ENCODE measurements at regions not wholly inside any gene's neighbourhood (a gene's known extent, or its start where the extent isn't known, plus 50 kb on each side); places are given as distances from the start of the nearest gene placed in this dataset.
A peak's percentile ranks its signal among the peaks of the same experiment; 100 is the strongest.

DNA sequence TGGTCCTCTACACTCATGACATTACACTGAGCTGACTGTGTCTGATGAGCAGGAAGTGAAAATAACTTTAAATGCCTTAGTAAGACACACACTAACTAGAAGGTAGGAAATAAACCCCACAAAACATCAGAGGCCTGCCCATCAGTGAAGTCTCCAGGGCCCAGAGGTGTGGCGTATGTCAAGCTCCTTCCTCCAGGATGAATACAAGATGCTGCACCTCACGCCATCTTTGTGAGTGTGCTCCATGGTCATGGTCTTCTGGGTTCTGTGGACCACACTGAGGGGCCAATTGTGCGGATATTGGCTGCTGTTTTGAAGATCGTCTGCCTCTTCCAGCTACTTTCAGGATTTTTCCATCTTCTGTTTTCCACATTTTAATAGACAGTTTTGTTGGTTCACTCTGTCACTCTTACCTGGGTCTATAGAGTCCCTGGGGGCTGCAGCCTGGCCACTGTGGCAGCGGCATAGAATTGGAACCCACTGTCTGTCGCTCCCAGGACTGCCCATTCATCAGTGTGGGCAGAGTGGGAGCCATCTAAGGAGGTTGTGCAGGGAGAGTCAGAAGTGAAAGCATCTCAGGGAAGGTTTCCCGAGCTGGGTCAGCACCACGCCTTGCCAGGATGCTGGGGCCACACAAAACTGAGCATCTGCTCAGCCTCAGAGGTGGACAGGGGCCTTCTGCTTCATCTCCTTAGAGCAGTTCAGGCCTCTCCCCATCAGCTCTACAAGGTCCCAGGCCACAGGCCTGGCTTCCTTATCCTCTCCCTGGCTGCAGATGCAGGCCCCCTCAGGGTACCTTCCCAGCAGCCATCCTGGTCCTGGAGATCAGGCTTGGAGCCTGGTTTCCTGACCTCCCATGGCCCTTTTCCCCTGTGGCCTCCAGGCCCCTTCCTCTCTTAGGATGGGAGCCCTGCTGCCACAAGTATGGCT lies 57.5 kb upstream of the C14orf180 start:
- no peaks in the 10 kb centered on the region for H3K36me3 ChIP-seq (ENCODE audit: low read depth)
- no peak overlapping the region for H3K4me3 ChIP-seq
- H3K27ac ChIP-seq: no peak overlapping the region
- H2AFZ ChIP-seq: no peak overlapping the region
- H3K4me1 ChIP-seq (replicated peaks; ENCODE audit: insufficient read depth): no peaks in the 10 kb centered on the region
- DNase-seq: peak in 1 of 2 experiments; percentile 10
- CTCF ChIA-PET: no interaction called here
- H3K9me2 ChIP-seq (ENCODE audit: insufficient read depth): no peaks in the 10 kb centered on the region
- BruUV-seq (replicated peaks): no TSS peak
- POLR2A ChIA-PET (ENCODE audit: unreplicated experiment): no interaction called here
- TF ChIP-seq, protein P1, sequence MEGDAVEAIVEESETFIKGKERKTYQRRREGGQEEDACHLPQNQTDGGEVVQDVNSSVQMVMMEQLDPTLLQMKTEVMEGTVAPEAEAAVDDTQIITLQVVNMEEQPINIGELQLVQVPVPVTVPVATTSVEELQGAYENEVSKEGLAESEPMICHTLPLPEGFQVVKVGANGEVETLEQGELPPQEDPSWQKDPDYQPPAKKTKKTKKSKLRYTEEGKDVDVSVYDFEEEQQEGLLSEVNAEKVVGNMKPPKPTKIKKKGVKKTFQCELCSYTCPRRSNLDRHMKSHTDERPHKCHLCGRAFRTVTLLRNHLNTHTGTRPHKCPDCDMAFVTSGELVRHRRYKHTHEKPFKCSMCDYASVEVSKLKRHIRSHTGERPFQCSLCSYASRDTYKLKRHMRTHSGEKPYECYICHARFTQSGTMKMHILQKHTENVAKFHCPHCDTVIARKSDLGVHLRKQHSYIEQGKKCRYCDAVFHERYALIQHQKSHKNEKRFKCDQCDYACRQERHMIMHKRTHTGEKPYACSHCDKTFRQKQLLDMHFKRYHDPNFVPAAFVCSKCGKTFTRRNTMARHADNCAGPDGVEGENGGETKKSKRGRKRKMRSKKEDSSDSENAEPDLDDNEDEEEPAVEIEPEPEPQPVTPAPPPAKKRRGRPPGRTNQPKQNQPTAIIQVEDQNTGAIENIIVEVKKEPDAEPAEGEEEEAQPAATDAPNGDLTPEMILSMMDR (conservative IDR thresholded peaks at IDR 0.05): no peak
- no peak for TF ChIP-seq EZH2 (IDR thresholded peaks at IDR 0.05; ENCODE audit: low read depth)
- H3F3A ChIP-seq (ENCODE audit: insufficient read depth, low read depth): peaks cover 5% of the 10 kb centered on the region; the same call in 1 of the 2 replicates
- H4K20me1 ChIP-seq (ENCODE audit: insufficient read depth): no peaks in the 10 kb centered on the region
- H3K4me2 ChIP-seq: no peak overlapping the region
- H3K79me2 ChIP-seq (ENCODE audit: low read depth): no peaks in the 10 kb centered on the region
- peaks cover 74% of the 10 kb centered on the region for H3K27me3 ChIP-seq (ENCODE audit: insufficient read depth, low read depth)
- intact Hi-C loops (cut with micrococcal nuclease; ENCODE audit: unreplicated experiment): no loop called here
- H3K9me3 ChIP-seq (ENCODE audit: insufficient read depth, low read depth): no peaks in the 10 kb centered on the region; the same call in 1 of the 2 replicates

DNA sequence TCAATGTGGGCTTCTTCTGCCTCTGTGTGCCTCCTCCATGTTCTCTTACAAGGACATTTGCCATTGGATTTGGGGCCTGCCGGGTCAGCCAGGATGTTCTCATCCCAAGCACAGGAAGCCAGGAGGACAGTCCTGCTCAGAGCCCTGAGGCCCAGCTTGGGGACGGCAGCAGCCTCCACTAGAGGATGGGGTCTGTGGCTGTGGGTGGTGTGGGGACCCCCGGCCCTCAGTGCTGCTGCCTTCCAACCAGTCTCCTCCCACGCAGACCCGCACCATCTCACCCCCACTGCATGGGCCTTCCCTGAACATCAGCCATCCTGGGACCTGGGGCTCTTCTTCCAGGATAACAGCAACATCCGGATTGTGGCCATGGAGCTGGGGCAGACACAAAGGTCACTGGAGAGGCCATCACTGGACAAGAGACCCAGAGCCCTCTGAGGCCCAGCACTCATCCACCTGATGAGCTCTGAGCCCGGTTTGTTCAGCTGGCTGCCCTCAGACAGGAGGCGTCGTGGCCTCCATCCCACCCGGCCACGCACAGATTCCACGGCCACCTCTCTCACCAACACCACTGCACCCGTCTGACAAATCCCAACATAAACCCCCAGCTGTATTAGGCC lies 56.5 kb upstream of the C14orf180 start:
- POLR2A ChIA-PET (ENCODE audit: unreplicated experiment): no interaction called here
- intact Hi-C loops (cut with micrococcal nuclease; ENCODE audit: unreplicated experiment): no loop called here
- peak in 1 of 2 experiments; percentile 17 for DNase-seq
- Histone ChIP-seq H4K20me1 (ENCODE audit: insufficient read depth) (no peaks in the 10 kb centered on the region), H3K4me2 (no peak overlapping the region), H3K9me2 (ENCODE audit: insufficient read depth) (no peaks in the 10 kb centered on the region), H3K79me2 (ENCODE audit: low read depth) (no peaks in the 10 kb centered on the region), H3K27ac (no peak overlapping the region), H2AFZ (no peak overlapping the region), H3K4me1 (replicated peaks; ENCODE audit: insufficient read depth) (no peaks in the 10 kb centered on the region), H3K9me3 (ENCODE audit: insufficient read depth, low read depth) (no peaks in the 10 kb centered on the region; the same call in 1 of the 2 replicates), H3K4me3 (no peak overlapping the region), H3K27me3 (ENCODE audit: insufficient read depth, low read depth) (peaks cover 70% of the 10 kb centered on the region), H3K36me3 (ENCODE audit: low read depth) (no peaks in the 10 kb centered on the region), H3F3A (ENCODE audit: insufficient read depth, low read depth) (peaks cover 6% of the 10 kb centered on the region; the same call in 1 of the 2 replicates)
- CTCF ChIA-PET: no interaction called here
- BruUV-seq (replicated peaks): no TSS peak
- TF ChIP-seq EZH2 (IDR thresholded peaks at IDR 0.05; ENCODE audit: low read depth): no peak
- TF ChIP-seq, protein P1 (conservative IDR thresholded peaks at IDR 0.05): no peak

DNA sequence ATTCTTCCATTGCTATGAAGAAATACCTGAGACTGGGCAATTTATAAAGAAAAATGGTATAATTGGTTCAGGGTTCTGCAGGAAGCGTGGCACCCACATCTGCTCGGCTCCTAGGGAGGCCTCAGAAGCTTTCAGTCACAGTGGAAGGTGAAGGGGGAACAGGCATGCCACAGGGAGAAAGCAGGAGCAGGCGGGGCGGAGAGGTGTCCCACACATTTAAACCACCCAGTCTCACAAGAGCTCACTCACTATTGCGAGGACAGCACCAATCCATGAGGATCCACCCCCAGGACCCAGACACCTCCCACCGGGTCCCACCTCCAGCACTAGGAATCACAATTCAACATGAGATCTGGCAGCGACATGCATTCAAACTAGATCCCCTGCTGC lies 56.0 kb upstream of the C14orf180 start:
- no peak overlapping the region for H2AFZ ChIP-seq
- no peaks in the 10 kb centered on the region for H4K20me1 ChIP-seq (ENCODE audit: insufficient read depth)
- no peak overlapping the region for H3K4me2 ChIP-seq
- no peaks in the 10 kb centered on the region for H3K36me3 ChIP-seq (ENCODE audit: low read depth)
- intact Hi-C loops (cut with micrococcal nuclease; ENCODE audit: unreplicated experiment): no loop called here
- peaks cover 6% of the 10 kb centered on the region; the same call in 1 of the 2 replicates for H3F3A ChIP-seq (ENCODE audit: insufficient read depth, low read depth)
- no peak for DNase-seq
- no peak overlapping the region for H3K27ac ChIP-seq
- TF ChIP-seq, protein P1 (conservative IDR thresholded peaks at IDR 0.05): no peak
- no peak for TF ChIP-seq EZH2 (IDR thresholded peaks at IDR 0.05; ENCODE audit: low read depth)
- H3K27me3 ChIP-seq (ENCODE audit: insufficient read depth, low read depth): peaks cover 71% of the 10 kb centered on the region
- no peak overlapping the region for H3K4me3 ChIP-seq
- no peaks in the 10 kb centered on the region; the same call in 1 of the 2 replicates for H3K9me3 ChIP-seq (ENCODE audit: insufficient read depth, low read depth)
- no TSS peak for BruUV-seq (replicated peaks)
- H3K79me2 ChIP-seq (ENCODE audit: low read depth): no peaks in the 10 kb centered on the region
- CTCF ChIA-PET: no interaction called here
- H3K9me2 ChIP-seq (ENCODE audit: insufficient read depth): no peaks in the 10 kb centered on the region
- H3K4me1 ChIP-seq (replicated peaks; ENCODE audit: insufficient read depth): no peaks in the 10 kb centered on the region
- POLR2A ChIA-PET (ENCODE audit: unreplicated experiment): no interaction called here
